ENCODE measurements at regions not wholly inside any gene's neighbourhood (a gene's known extent, or its start where the extent isn't known, plus 50 kb on each side); places are given as distances from the start of the nearest gene placed in this dataset.

- intact Hi-C loops (cut with DNase I) = no loop called here
- Histone ChIP-seq H3K27me3 (no peaks in the 10 kb centered on the region), H3K4me3 (replicated peaks in 1 of 3) (no peak overlapping the region), H3K9me3 (no peaks in the 10 kb centered on the region), H3K36me3 (no peaks in the 10 kb centered on the region), H3K4me1 (no peaks in the 10 kb centered on the region), H3K27ac (no peak overlapping the region)
- TF ChIP-seq CTCF (IDR thresholded peaks at IDR 0.05) (no peak), POLR2A (IDR thresholded peaks at IDR 0.05) (no peak)
- 52 to 79% methylated on average over 3 of the region's 3 CpGs for WGBS, 2 donors
- no peak for DNase-seq
These were observed 137.8 kb upstream of the CCL2 start for GRCh38 chr17:34117332-34117731.

GRCh38 chr17:34117811-34118210 lies 137.3 kb upstream of the CCL2 start:
- Histone ChIP-seq H3K9me3 (no peaks in the 10 kb centered on the region), H3K4me1 (no peaks in the 10 kb centered on the region), H3K36me3 (no peaks in the 10 kb centered on the region), H3K27me3 (no peaks in the 10 kb centered on the region), H3K27ac (no peak overlapping the region), H3K4me3 (replicated peaks in 1 of 3) (no peak overlapping the region)
- DNase-seq = no peak
- TF ChIP-seq POLR2A (IDR thresholded peaks at IDR 0.05) = no peak
- intact Hi-C loops (cut with DNase I) = no loop called here
- WGBS, 2 donors = 88 to 90% methylated on average over 1 of the region's 1 CpG

DNA sequence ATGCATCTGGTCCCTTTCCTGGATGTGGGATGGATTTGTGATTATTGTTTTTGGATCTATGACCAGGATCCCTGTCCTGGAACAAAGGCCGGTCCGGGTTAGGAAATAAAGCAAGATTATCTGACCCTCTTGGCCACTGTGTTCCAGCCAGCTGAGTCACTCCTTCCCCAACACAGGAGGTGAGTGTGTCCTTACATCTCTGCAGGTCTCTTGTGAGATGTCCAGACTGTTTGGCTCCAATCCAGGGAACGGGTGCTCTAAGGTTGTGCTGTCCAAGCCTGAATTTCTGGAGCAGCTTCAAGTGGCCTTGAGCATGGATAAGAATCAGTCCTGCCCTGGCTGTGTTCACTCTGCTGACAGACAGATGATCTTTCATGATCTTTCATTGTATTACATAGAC lies 136.5 kb upstream of the CCL2 start:
- H3K36me3 ChIP-seq = no peaks in the 10 kb centered on the region
- intact Hi-C loops (cut with DNase I) = no loop called here
- DNase-seq = peak in 1 of 2 donors; percentile 13
- no peaks in the 10 kb centered on the region for H3K4me1 ChIP-seq
- H3K9me3 ChIP-seq = no peaks in the 10 kb centered on the region
- no peak overlapping the region for H3K4me3 ChIP-seq (replicated peaks in 1 of 3)
- no peak overlapping the region for H3K27ac ChIP-seq
- TF ChIP-seq POLR2A (IDR thresholded peaks at IDR 0.05) (no peak), CTCF (IDR thresholded peaks at IDR 0.05) (no peak)
- H3K27me3 ChIP-seq = no peaks in the 10 kb centered on the region
- WGBS, 2 donors = 17 to 42% methylated on average over 3 of the region's 3 CpGs

GRCh38 chr17:34121311-34121710 lies 133.8 kb upstream of the CCL2 start:
- H3K27me3 ChIP-seq = no peaks in the 10 kb centered on the region
- no peak for DNase-seq
- no peaks in the 10 kb centered on the region for H3K9me3 ChIP-seq
- no peaks in the 10 kb centered on the region for H3K4me1 ChIP-seq
- H3K27ac ChIP-seq = no peak overlapping the region
- no peak overlapping the region for H3K4me3 ChIP-seq (replicated peaks in 1 of 3)
- 77 to 88% methylated on average over 4 of the region's 4 CpGs for WGBS, 2 donors
- no peak for TF ChIP-seq POLR2A (IDR thresholded peaks at IDR 0.05)
- TF ChIP-seq CTCF (IDR thresholded peaks at IDR 0.05) = no peak
- no peaks in the 10 kb centered on the region for H3K36me3 ChIP-seq
- intact Hi-C loops (cut with DNase I) = no loop called here

DNA sequence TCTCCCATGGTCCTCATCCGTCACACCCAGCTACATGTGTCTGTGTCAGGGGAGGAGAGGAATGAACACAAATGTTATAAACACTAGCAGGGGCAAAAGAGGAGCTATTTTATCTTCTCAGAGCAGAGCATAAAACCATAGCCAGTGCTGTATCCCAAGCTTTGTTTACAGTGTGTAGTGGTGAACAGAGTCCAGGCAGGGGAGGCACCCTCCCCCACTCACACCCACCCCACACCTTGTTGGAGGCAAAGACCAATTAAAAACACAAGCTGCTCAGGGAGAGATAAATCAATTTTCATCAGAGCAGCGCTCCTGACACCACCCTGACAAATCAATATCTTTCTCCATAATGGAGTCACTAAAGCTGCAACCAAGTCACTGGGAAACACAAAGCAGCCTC lies 132.6 kb upstream of the CCL2 start:
- Histone ChIP-seq H3K9me3 (no peaks in the 10 kb centered on the region), H3K4me3 (replicated peaks in 1 of 3) (no peak overlapping the region), H3K4me1 (no peaks in the 10 kb centered on the region), H3K27me3 (no peaks in the 10 kb centered on the region), H3K36me3 (no peaks in the 10 kb centered on the region), H3K27ac (no peak overlapping the region)
- DNase-seq = no peak
- intact Hi-C loops (cut with DNase I) = no loop called here
- TF ChIP-seq CTCF (IDR thresholded peaks at IDR 0.05) (no peak), POLR2A (IDR thresholded peaks at IDR 0.05) (no peak)
- 73 to 81% methylated on average over 2 of the region's 2 CpGs for WGBS, 2 donors

DNA sequence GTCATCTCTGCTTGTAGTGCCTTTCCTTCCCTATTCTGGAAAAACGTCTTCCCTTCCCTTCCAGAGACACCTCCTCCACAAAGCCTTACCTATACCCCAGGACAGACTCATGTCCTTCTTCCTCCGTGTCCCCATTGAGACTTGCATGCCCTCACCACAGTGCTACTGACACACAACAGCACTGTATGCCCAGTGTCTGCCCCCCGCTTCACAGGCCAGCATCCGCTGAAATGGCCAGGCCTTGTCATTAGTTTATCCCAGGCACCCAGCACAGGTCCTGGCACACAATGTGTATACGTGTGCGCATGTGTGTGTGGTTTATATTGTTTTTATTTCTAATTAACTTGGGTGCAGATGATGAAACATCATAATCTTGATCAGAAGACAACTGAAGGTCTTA lies 130.1 kb upstream of the CCL2 start:
- Histone ChIP-seq H3K4me1 (no peaks in the 10 kb centered on the region), H3K36me3 (no peaks in the 10 kb centered on the region), H3K27ac (no peak overlapping the region), H3K4me3 (replicated peaks in 1 of 3) (no peak overlapping the region), H3K27me3 (no peaks in the 10 kb centered on the region), H3K9me3 (no peaks in the 10 kb centered on the region)
- DNase-seq = no peak
- TF ChIP-seq CTCF (IDR thresholded peaks at IDR 0.05) = no peak
- TF ChIP-seq POLR2A (IDR thresholded peaks at IDR 0.05) = no peak
- 88% methylated on average over 6 of the region's 6 CpGs for WGBS, 2 donors
- intact Hi-C loops (cut with DNase I) = no loop called here
